ENCODE measurements at regions not wholly inside any gene's neighbourhood (a gene's known extent, or its start where the extent isn't known, plus 50 kb on each side); places are given as distances from the start of the nearest gene placed in this dataset.

DNA sequence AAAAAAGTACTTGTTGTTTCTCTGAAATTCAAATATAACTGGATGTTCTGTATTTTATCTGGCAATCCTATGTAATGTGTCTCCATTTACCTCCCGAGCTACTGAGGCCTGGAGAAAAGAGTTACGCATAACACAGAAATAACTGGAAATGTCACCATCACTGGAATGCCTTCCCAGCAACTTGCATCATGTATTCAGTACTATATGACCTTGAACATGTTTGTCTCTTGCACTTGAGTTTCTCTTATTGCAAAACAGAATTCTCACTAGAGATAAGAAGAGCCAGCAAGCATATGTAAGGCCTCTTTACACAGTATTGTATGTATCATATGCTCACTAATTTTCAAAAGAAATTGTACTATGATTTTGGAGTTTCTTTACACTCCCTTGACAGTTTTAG is 99.6 kb upstream of the CTAGE1 start:
- no peak overlapping the region for H3K9ac ChIP-seq

DNA sequence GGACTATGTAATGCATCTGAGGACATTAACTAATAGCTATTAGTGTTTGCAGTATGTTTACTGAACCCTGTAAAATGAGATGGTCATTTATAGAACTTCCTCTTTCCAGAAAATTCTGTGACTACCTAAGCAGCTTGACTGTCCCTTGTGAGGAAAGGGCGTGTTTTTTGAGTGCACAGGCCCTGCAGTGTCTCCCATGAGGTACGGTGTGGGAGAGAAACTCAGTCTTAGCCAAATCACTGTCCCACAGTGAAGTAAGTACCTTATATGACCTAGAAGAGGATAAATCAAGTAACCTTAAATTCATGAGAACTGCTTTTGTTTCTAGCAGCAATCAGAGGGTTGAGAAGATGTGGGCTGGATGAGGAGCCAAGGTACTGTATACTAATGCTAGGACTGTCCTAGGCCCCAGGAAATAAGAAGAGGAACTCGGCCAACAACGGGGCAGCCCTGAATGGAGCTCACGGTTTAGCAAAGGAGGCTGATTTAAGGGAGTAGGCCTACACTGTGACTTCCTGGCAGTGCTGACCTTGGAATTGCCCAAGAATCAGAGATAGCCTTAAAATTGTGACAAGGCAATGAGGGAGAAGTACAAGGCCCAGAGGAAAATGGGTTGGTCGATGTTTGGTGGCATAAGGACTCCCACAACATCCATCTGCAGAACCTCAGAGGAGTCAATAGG is 103.5 kb upstream of the CTAGE1 start:
- H3K27ac ChIP-seq: no peak overlapping the region
- no peak overlapping the region for H3K27ac Mint-ChIP-seq
- H3K4me3 Mint-ChIP-seq: no peak overlapping the region
- H2AFZ ChIP-seq (replicated peaks): no peak overlapping the region
- no peaks in the 10 kb centered on the region for H3K9me3 ChIP-seq (ENCODE audit: low read depth)
- H3K9me3 Mint-ChIP-seq: peaks cover 3% of the 10 kb centered on the region
- no peaks in the 10 kb centered on the region for H3K27me3 ChIP-seq
- H3K36me3 ChIP-seq: no peaks in the 10 kb centered on the region
- peaks cover 3% of the 10 kb centered on the region for H3K4me1 ChIP-seq
- H3K4me3 ChIP-seq: no peak overlapping the region
- no peaks in the 10 kb centered on the region for H3K79me2 ChIP-seq (ENCODE audit: low read depth)
- no peaks in the 10 kb centered on the region for H3F3A ChIP-seq (ENCODE audit: low read depth)
- DNase-seq (ENCODE audit: low spot score): no peak
- no peaks in the 10 kb centered on the region for H3K36me3 Mint-ChIP-seq
- peaks cover 4% of the 10 kb centered on the region for H3K4me1 Mint-ChIP-seq
- H3K27me3 Mint-ChIP-seq (ENCODE audit: insufficient read depth, low read depth): no peaks in the 10 kb centered on the region
- no peaks in the 10 kb centered on the region for H4K20me1 ChIP-seq (ENCODE audit: low read depth)
- TF ChIP-seq, protein P1, sequence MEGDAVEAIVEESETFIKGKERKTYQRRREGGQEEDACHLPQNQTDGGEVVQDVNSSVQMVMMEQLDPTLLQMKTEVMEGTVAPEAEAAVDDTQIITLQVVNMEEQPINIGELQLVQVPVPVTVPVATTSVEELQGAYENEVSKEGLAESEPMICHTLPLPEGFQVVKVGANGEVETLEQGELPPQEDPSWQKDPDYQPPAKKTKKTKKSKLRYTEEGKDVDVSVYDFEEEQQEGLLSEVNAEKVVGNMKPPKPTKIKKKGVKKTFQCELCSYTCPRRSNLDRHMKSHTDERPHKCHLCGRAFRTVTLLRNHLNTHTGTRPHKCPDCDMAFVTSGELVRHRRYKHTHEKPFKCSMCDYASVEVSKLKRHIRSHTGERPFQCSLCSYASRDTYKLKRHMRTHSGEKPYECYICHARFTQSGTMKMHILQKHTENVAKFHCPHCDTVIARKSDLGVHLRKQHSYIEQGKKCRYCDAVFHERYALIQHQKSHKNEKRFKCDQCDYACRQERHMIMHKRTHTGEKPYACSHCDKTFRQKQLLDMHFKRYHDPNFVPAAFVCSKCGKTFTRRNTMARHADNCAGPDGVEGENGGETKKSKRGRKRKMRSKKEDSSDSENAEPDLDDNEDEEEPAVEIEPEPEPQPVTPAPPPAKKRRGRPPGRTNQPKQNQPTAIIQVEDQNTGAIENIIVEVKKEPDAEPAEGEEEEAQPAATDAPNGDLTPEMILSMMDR (IDR thresholded peaks at IDR 0.05): no peak
- TF ChIP-seq EZH2phosphoT487 (IDR thresholded peaks at IDR 0.05) (no peak), EZH2 (IDR thresholded peaks at IDR 0.05) (no peak)
- no peak overlapping the region for H3K4me2 ChIP-seq
- no peak overlapping the region for H3K9ac ChIP-seq

More for the DNA sequence above, 99.6 kb upstream of the CTAGE1 start:
- Histone ChIP-seq H3F3A (ENCODE audit: low read depth) (no peaks in the 10 kb centered on the region), H3K27me3 (no peaks in the 10 kb centered on the region), H3K4me2 (no peak overlapping the region), H3K9me3 (ENCODE audit: low read depth) (no peaks in the 10 kb centered on the region), H3K4me1 (no peaks in the 10 kb centered on the region), H2AFZ (replicated peaks) (no peak overlapping the region), H3K79me2 (ENCODE audit: low read depth) (no peaks in the 10 kb centered on the region), H3K4me3 (no peak overlapping the region), H3K27ac (no peak overlapping the region), H3K36me3 (no peaks in the 10 kb centered on the region), H4K20me1 (ENCODE audit: low read depth) (no peaks in the 10 kb centered on the region)
- Mint-ChIP-seq H3K4me1 (no peaks in the 10 kb centered on the region), H3K27me3 (ENCODE audit: insufficient read depth, low read depth) (no peaks in the 10 kb centered on the region), H3K27ac (no peak overlapping the region), H3K36me3 (no peaks in the 10 kb centered on the region), H3K9me3 (no peaks in the 10 kb centered on the region), H3K4me3 (no peak overlapping the region)
- DNase-seq (ENCODE audit: low spot score): no peak
- TF ChIP-seq EZH2phosphoT487 (IDR thresholded peaks at IDR 0.05) (no peak), EZH2 (IDR thresholded peaks at IDR 0.05) (no peak)
- TF ChIP-seq, protein P1 (IDR thresholded peaks at IDR 0.05): no peak

DNA sequence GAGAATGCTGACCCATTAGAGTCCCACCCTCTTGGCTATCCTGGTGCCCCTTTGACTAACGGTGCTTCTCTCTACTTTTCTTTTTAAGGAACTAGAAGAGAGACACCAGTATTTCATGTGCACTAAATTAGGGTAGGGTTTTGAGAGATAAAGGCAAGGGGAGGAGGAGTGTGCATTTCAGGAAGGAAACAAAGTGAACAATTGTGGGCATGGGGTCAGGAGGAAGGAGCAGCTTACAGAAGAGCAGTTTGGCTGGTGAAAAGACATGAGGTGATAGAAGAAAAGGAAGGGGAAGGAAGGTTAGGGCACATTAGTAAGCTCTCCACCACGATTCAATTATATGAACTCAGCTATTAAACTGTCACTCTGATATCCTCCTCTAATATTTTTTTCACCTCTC is 105.8 kb upstream of the CTAGE1 start:
- no peak overlapping the region for H3K27ac ChIP-seq
- DNase-seq (ENCODE audit: low spot score): no peak
- TF ChIP-seq EZH2 (IDR thresholded peaks at IDR 0.05): no peak
- no peak for TF ChIP-seq EZH2phosphoT487 (IDR thresholded peaks at IDR 0.05)
- TF ChIP-seq, protein P1 (IDR thresholded peaks at IDR 0.05): no peak

More for the DNA sequence above, 105.8 kb upstream of the CTAGE1 start:
- H3K36me3 ChIP-seq: no peaks in the 10 kb centered on the region
- H3K4me3 ChIP-seq: no peak overlapping the region
- Mint-ChIP-seq H3K9me3 (peaks cover 3% of the 10 kb centered on the region), H3K36me3 (no peaks in the 10 kb centered on the region), H3K4me1 (peaks cover 5% of the 10 kb centered on the region), H3K4me3 (no peak overlapping the region), H3K27ac (no peak overlapping the region), H3K27me3 (ENCODE audit: insufficient read depth, low read depth) (no peaks in the 10 kb centered on the region)
- H3K4me1 ChIP-seq: peaks cover 3% of the 10 kb centered on the region
- H3F3A ChIP-seq (ENCODE audit: low read depth): no peaks in the 10 kb centered on the region
- H3K27me3 ChIP-seq: no peaks in the 10 kb centered on the region
- no peaks in the 10 kb centered on the region for H4K20me1 ChIP-seq (ENCODE audit: low read depth)
- H3K9ac ChIP-seq: no peak overlapping the region
- H2AFZ ChIP-seq (replicated peaks): no peak overlapping the region
- no peak overlapping the region for H3K4me2 ChIP-seq
- no peaks in the 10 kb centered on the region for H3K79me2 ChIP-seq (ENCODE audit: low read depth)
- no peaks in the 10 kb centered on the region for H3K9me3 ChIP-seq (ENCODE audit: low read depth)
